HG03175 (cell line): ENCODE measurements at regions not wholly inside any gene's neighbourhood (a gene's known extent, or its start where the extent isn't known, plus 50 kb on each side); places are given as distances from the start of the nearest gene placed in this dataset.
"Not testable (repeated sequence)": the region's sequence is repeated elsewhere in the genome, so short reads cannot be mapped to it uniquely, and the experiment has no call there.

Experiments used
- ATAC-seq: cut with Tn5 transposase; IDR thresholded peaks from one replicate; pipeline ENCODE4 v1.9.1; 2021; ENCODE audit warnings: mild to moderate bottlenecking, moderate library complexity; ENCODE audit not compliant: unreplicated experiment

- ATAC-seq = not testable (repeated sequence)
Measured at GRCh38 chr1:188655966-188656365, 1821.7 kb downstream of the BRINP3 start.

DNA sequence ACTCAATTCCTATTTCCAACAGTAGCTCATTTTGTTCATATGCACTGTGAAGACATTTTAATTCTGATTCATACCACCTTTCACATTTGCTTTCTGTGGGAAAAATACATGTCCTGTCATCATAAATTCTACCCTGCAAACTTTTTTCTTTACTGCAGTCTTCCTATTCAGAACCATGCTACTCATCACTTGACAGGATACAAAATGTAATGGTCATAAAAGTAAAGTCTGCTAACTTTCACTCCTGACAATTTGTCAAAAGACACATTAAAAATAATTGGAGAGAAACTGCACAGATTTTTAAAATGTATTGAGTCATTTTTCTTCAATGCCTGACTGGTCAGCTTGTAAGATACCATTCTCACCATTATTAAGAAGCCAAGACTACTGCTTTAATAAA, 1817.1 kb downstream of the BRINP3 start:
- no peak for ATAC-seq

GRCh38 chr1:188665477-188665876, 1812.2 kb downstream of the BRINP3 start:
- ATAC-seq = no peak

DNA sequence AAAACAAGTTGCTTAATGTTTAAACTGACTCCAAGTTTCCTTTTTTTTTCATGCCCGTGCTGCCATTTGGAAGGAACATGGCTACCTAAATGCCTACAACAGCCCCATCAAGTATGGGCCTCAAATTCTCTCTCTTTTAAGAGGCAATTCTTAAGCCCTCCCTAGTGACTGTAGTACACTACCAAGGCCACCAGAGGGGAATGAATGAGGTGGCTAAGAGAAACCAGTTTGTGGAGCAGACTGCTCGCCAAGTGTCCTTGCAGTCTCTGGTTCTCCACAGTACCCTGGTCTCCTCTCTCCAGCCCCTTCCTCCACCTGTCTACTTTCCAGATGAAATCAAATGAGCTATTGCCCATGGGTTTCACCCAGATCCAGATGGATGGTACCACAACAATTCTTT, 1809.6 kb downstream of the BRINP3 start:
- ATAC-seq = no peak

DNA sequence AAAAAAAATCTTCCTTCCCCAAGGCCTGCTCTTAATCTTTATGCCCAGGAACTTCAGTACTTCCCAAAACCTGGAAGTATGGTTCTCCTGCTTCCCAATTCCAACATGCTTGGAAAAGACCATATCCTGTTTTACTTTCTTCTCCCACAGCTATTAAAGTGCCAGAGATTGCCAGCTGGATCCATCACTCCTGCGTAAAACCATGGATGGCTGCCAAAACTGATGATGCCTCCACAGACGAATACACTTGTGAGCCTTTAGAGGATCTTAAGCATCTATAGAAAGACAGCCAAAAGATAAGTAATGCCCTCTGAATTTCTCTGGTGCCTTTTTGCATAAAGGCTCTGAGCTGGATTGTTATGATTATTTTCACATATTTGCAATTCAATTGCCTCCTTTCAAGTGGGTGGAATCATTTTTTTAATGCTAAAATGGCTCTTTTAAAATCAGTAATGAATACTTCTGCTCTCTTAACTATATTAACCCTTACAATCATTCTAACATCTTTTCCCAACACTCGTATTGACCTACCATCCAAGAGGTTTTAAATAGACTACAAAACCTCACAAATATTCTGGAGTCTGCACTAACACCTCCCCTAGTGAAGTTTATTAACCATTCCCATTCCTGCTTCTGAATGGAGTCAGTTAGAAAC, 1807.8 kb downstream of the BRINP3 start:
- no peak for ATAC-seq

DNA sequence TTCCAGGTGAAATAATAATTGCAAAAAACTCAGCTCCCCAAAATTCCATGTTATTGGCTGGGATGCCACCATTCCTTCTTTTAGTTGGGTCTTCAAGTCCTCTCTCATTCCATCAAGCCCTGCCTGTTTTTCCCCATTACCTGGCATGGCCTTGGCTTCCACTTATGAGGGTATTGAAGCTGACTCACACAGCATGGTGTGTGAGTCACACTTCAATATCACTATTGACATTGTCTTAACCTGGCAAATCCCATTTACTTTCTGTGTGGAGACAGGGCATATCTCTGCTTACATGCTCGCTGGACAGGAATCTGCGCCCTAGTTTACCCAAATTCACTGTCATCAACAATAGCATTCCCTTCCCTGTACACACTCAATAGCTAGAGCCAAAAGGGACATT, 1806.8 kb downstream of the BRINP3 start:
- no peak for ATAC-seq

DNA sequence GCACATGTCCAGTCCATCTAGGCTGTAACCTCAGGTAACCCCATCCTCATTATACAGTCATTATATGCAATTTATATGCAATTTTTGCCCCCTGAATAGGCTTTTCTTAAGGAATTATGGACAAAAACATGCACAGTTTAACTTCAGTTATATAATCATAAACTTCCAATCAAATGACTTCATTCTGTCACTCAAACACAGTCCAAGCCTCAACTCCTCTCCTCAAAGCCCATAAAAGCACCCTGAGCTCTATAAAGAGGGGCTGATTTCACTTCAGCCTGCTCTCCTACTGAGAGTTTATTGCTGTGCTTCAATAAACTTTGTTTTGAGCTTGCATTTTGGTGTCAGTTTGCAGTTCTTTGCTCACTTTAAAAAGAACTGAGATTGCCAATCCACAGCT, 1805.5 kb downstream of the BRINP3 start:
- no peak for ATAC-seq

DNA sequence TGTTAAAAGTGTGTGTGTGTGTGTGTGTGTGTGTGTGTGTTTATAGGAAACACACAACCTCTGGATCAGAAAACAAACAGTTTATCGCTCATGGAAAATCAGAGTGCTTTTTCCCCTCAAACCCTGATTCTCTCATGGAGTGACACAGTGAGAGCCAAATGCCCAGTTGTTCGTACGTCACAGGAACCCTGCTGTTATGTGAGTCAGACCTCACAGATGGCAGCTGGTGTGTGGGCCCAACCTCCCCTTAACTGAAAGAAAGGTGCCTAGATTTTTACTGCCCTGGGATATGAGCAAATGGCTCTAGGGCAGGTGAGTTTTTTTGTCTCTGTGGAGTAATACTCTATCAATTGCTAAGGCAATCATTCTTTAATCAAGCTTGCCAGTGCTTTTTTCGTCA, 1788.1 kb downstream of the BRINP3 start:
- ATAC-seq = no peak

DNA sequence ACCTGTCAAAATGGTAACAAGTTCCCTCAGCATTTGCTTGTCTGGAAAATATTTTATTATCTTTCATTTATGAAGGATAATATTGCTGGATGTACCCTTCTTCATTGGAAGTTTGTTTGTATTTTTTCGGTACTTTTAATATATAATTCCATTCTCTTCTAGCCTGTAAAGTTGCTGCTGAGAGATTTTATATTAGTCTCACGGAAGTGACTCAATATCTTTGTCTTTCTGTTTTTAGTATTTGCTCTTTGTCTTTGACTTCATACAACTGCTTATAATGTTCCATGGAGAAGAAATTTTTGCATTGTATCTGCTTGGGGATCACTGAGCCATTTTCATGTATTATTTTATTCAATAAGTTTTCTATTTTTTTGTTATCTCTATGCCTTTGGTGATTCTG, 1777.5 kb downstream of the BRINP3 start:
- ATAC-seq = no peak

- no peak for ATAC-seq
Measured at GRCh38 chr1:188706742-188707141, 1770.9 kb downstream of the BRINP3 start.

DNA sequence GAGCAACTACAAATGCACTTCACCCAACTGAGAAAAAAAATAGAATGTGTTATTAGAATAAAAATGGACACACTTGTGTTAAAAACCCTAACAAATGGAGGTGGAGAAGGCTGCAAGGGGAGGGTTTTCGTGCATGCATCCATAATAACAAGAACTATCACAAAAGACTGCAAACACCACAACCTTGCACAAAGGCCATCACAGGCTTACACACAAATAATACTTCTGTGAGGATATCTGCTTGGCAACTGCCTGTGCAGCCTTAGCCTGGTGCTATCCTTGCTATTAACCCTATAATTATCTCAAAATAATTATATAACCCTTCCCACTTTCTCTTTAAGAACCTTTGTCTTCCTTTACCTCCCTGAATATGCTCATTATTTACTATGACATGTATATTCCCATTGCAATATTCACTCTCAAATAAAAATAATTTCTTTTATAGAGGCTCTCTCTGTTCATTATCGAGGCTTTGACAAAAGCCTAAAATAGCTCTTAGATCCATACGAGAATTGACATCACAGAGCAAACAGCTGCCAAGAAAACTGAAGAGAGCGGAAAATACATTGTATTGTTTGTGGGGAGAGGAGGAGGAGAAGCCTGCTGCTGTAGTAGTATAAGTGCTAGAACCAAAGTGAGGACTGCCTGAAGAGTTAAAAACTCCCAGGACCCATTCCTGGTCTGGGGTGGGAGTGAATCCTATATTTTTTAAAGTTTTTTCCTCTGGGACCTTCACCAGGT, 1768.7 kb downstream of the BRINP3 start:
- ATAC-seq = no peak

DNA sequence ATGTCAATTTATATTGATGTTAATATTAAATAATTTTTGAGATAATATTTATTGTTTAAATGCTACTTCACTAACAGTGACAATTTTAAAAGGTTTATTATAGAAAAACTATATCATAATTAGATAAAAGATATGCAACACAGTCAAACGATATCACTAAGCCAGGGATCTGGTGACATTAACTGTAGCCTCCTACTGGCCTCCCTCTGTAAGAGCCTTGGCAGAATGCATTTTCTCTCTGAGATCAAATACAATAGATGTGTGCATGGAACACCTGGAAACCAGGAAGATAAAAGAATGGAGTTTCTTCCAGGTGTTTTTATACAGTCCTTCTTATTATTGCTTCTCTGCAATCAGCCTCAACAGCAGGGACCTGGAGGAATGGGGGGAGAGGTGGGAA, 1762.1 kb downstream of the BRINP3 start:
- no peak for ATAC-seq

- no peak for ATAC-seq
Measured at GRCh38 chr1:188719735-188720134, 1757.9 kb downstream of the BRINP3 start.

DNA sequence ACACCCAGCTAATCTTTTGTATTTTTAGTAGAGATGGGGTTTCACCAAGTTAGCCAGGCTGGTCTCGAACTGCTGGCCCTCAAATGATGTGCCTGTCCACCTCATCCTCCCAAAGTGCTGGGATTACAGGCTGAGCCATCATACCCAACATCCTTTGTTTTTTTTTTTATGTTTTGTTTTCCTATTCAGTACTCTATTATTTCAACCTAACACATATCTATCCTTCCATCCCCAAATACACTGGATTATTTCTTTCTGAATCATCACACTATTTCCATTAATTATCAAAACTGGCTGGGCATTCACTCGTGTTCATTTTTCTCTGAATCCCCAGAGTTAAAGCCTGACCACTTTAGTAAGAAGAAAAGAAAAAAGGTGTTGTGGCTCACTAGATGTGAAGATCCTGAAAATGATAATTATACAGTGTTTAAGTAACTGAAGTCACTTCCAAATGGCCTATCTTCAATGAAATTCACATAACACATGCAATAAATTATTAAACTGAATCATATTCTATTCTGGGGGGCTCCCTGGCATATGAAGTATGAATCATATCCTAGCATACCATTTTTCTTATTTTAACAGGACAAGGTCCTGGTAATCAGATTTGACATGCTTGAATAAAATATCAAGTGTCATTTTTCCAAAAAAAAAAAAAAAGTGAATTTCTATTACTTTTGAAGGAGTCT, 1754.2 kb downstream of the BRINP3 start:
- ATAC-seq = no peak

DNA sequence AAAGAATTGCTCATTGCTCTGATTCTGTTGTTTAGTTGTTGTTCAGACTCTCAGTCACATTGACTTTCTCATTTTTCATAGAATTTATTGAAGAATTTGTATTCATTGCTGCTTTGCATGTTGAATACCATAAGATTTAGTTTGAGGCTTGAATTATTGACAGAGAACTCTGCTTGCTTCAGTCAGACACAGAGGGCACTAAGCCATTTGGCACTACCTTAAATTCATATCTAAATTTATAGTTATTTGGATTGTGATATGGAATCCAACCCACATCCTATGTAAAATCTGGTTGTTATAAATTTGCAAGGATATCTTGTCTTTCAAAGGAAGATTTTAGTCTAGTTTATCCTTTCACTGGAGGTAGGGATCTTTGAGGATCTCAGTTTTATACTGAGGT, 1748.6 kb downstream of the BRINP3 start:
- no peak for ATAC-seq

DNA sequence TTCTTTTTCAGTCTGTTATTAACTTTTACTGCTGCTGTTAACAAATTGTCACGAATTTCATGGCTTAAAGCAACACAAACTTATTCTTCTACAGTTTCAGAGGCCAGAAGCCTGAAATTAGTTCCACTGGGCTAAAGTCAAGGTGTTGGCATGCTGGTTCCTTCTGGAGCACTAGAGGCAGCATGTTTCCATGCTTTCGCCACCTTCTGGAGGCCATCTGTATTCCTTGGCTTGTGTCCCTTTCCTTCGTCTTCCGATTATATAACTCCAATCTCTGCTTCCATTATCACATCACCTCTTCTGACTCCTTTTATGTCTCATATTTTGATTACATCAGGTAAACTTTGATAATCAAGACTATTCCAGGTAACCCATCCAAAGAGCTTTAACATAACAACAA, 1742.1 kb downstream of the BRINP3 start:
- ATAC-seq = no peak

DNA sequence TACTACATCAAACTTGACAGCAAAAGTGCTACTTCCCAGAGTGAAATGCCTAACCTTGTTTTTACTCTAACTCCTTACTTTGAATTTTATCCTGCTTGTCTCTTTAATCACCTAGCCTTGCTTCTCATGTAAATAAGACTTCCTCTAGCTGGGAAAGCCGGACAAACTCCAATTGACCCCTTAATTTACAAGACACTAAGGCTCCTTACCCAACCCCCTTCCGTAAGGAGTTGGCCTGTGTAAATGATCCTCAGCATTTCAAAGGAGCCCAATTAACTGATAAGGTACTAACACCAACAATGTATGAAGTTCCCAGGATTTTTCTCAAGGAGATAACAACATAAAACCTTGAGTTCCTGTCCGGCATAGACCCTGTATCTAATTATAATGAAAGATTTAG, 1728.4 kb downstream of the BRINP3 start:
- ATAC-seq = not testable (repeated sequence)

- not testable (repeated sequence) for ATAC-seq
Measured at GRCh38 chr1:188752027-188752426, 1725.6 kb downstream of the BRINP3 start.

GRCh38 chr1:188757747-188758146, 1719.9 kb downstream of the BRINP3 start:
- not testable (repeated sequence) for ATAC-seq

DNA sequence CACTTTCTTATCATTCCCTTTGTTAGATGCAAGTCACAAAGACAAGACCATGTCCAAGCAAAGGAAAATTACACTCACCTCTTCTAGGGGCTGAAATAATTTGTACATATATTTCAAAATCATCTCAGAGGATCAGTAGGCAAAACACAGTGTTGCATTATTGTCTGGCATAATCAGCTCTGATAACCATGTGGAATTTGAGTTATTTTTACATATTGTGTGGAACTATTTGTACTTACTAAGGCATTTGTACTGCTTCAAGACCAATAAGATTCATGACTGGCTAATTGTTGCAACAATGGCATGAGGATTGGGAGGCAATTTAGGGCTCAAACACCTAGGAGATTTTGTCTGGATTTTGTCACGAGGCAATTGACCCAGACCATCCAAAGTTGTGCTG, 1716.4 kb downstream of the BRINP3 start:
- no peak for ATAC-seq

- ATAC-seq = no peak
Measured at GRCh38 chr1:188762166-188762743, 1715.4 kb downstream of the BRINP3 start.

DNA sequence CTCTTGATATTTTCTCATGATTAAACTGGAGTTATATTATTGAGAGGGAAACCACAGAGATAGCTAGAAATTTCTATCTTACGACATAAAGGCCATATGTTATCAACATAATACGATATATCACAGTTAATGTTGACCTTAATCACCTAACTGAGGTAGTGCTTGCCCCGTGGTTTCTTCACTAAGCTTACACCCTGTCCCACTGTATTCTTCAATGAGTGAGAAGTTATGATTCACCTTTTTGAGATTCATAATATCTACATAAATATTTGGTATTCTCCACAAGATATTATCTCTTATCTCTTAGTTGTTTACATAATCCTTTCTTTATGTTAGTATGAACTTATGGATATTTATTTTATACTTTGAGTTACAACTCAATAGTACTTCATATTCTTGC, 1714.1 kb downstream of the BRINP3 start:
- ATAC-seq = no peak
